Liver (tissue), 8 donors: ENCODE measurements at regions not wholly inside any gene's neighbourhood (a gene's known extent, or its start where the extent isn't known, plus 50 kb on each side); places are given as distances from the start of the nearest gene placed in this dataset.

Experiments
- DNase-seq: peaks from one replicate; pipeline ENCODE4 v3.0.0-alpha.2; 2017; ENCODE audit warnings: low spot score
- H3K27ac ChIP-seq, 2 donors: one replicate each; pipeline ENCODE4 v1.7.0; 2013; ENCODE audit warnings: inconsistent platforms in 2 of 2, low read length in 2 of 2, control low read depth in 1 of 2, low read depth in 1 of 2, mild to moderate bottlenecking in 1 of 2
- H3K27me3 ChIP-seq, 4 donors: one replicate each; pipeline versions ENCODE4 v1.6.1 to v1.7.0; 2013; ENCODE audit warnings: low read length in 3 of 4, inconsistent platforms in 1 of 4, mild to moderate bottlenecking in 1 of 4, moderate library complexity in 1 of 4; ENCODE audit not compliant: control insufficient read depth in 4 of 4, insufficient read depth in 4 of 4
- H3K36me3 ChIP-seq, 4 donors: one replicate each; pipeline versions ENCODE4 v1.6.1 to v1.7.0; 2013; ENCODE audit warnings: low read length in 3 of 4, mild to moderate bottlenecking in 3 of 4, low read depth in 1 of 4, moderate library complexity in 1 of 4; ENCODE audit not compliant: control insufficient read depth in 4 of 4, insufficient read depth in 3 of 4
- H3K4me1 ChIP-seq, 4 donors: one replicate each; pipeline versions ENCODE4 v1.6.1 to v1.7.0; 2013; ENCODE audit warnings: low read length in 3 of 4, mild to moderate bottlenecking in 3 of 4, moderate library complexity in 1 of 4; ENCODE audit not compliant: control insufficient read depth in 4 of 4, insufficient read depth in 4 of 4
- H3K4me3 ChIP-seq, 3 donors: one replicate each; pipeline versions ENCODE4 v1.6.1 to v1.7.0; 2013; ENCODE audit warnings: low read length in 3 of 3, control low read depth in 1 of 3, low read depth in 1 of 3, mild to moderate bottlenecking in 1 of 3
- H3K9ac ChIP-seq, 2 donors: one replicate each; pipeline ENCODE4 v1.7.0; 2013; ENCODE audit warnings: low read length in 2 of 2, mild to moderate bottlenecking in 2 of 2, moderate library complexity in 2 of 2, control low read depth in 1 of 2, low read depth in 1 of 2
- H3K9me3 ChIP-seq, 4 donors: one replicate each; pipeline versions ENCODE4 v1.6.1 to v1.7.0; 2013; ENCODE audit warnings: low read length in 3 of 4; ENCODE audit not compliant: control insufficient read depth in 4 of 4
- CTCF ChIP-seq: fragments of 150-350 bp; IDR thresholded peaks from 2 replicates; pipeline ENCODE4 v1.5.1; 2017; ENCODE audit warnings: improper control_type of control experiment, low read depth, low read length; ENCODE audit not compliant: missing input control
- EGR1 ChIP-seq, 2 donors: IDR thresholded peaks; 2 replicates each; pipeline ENCODE4 v1.6.1; 2016 to 2018; ENCODE audit warnings: antibody characterized with exemption in 2 of 2, low read depth in 2 of 2
- FOXA1 ChIP-seq: IDR thresholded peaks from 2 replicates; pipeline ENCODE4 v1.6.1; 2016; ENCODE audit warnings: antibody characterized with exemption
- FOXA2 ChIP-seq: IDR thresholded peaks from 2 replicates; pipeline ENCODE4 v1.6.1; 2016; ENCODE audit warnings: antibody characterized with exemption
- GABPA ChIP-seq, 2 donors: IDR thresholded peaks in 1 of 2; conservative IDR thresholded peaks in 1 of 2; 2 replicates each; pipeline ENCODE4 v1.6.1; 2016; ENCODE audit warnings: antibody characterized with exemption in 2 of 2, mild to moderate bottlenecking in 1 of 2, moderate library complexity in 1 of 2
- HNF4A ChIP-seq, 2 donors: conservative IDR thresholded peaks; 2 replicates each; pipeline ENCODE4 v1.6.1; 2016; ENCODE audit warnings: antibody characterized with exemption in 2 of 2, mild to moderate bottlenecking in 2 of 2
- HNF4G ChIP-seq: IDR thresholded peaks from 2 replicates; pipeline ENCODE4 v1.6.1; 2016; ENCODE audit warnings: antibody characterized with exemption
- JUND ChIP-seq, 2 donors: IDR thresholded peaks; 2 replicates each; pipeline ENCODE4 v1.6.1; 2016; ENCODE audit warnings: antibody characterized with exemption in 2 of 2
- NR2F2 ChIP-seq: IDR thresholded peaks from 2 replicates; pipeline ENCODE4 v1.6.1; 2016; ENCODE audit warnings: antibody characterized with exemption
- RAD21 ChIP-seq, 2 donors: IDR thresholded peaks; 2 replicates each; pipeline ENCODE4 v1.6.1; 2016; ENCODE audit warnings: antibody characterized with exemption in 2 of 2, mild to moderate bottlenecking in 2 of 2
- RXRA ChIP-seq, 2 donors: IDR thresholded peaks; 2 replicates each; pipeline ENCODE4 v1.6.1; 2017 to 2018; ENCODE audit warnings: antibody characterized with exemption in 2 of 2, mild to moderate bottlenecking in 1 of 2
- SP1 ChIP-seq: IDR thresholded peaks from 2 replicates; pipeline ENCODE4 v1.6.1; 2018; ENCODE audit warnings: antibody characterized with exemption, mild to moderate bottlenecking
- TAF1 ChIP-seq: conservative IDR thresholded peaks from 2 replicates; pipeline ENCODE4 v1.6.1; 2016; ENCODE audit warnings: antibody characterized with exemption, mild to moderate bottlenecking
- YY1 ChIP-seq: IDR thresholded peaks from 2 replicates; pipeline ENCODE4 v1.6.1; 2016; ENCODE audit warnings: antibody characterized with exemption, mild to moderate bottlenecking
- WGBS: extraction: QIAGEN DNeasy Blood & Tissue Kit; methylation state at CpG from one replicate; pipeline ENCODE4 v1.1.7; 2013; 5-methylcytosine and 5-hydroxymethylcytosine counted together
- TF ChIP-seq, protein P1 (sequence below): IDR thresholded peaks from 2 replicates; pipeline ENCODE4 v1.6.1; 2016; ENCODE audit warnings: antibody characterized with exemption
- TF ChIP-seq, protein P2 (sequence below): IDR thresholded peaks from 2 replicates; pipeline ENCODE4 v1.6.1; 2016; ENCODE audit warnings: antibody characterized with exemption
- TF ChIP-seq, protein P3 (sequence below): IDR thresholded peaks from 2 replicates; pipeline ENCODE4 v1.6.1; 2016; ENCODE audit warnings: antibody characterized with exemption
- TF ChIP-seq, protein P4 (sequence below): IDR thresholded peaks from 2 replicates; pipeline ENCODE4 v1.6.1; 2016; ENCODE audit warnings: antibody characterized with exemption, mild to moderate bottlenecking
- donor health status: healthy.
- donor health status: healthy.
- donor health status: healthy.
- donor health status: healthy.
- donor health status: healthy.

- H3K27me3 ChIP-seq: no peaks in the 10 kb centered on the region
- no peak for TF ChIP-seq JUND (IDR thresholded peaks at IDR 0.05)
- TF ChIP-seq, protein P1, sequence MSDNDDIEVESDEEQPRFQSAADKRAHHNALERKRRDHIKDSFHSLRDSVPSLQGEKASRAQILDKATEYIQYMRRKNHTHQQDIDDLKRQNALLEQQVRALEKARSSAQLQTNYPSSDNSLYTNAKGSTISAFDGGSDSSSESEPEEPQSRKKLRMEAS: no peak
- no peak overlapping the region for H3K27ac ChIP-seq
- no peaks in the 10 kb centered on the region for H3K9me3 ChIP-seq
- WGBS: 95% methylated on average over 1 of the region's 1 CpG
- no peak overlapping the region for H3K4me3 ChIP-seq
- H3K4me1 ChIP-seq: no peaks in the 10 kb centered on the region
- H3K9ac ChIP-seq: no peak overlapping the region
- no peaks in the 10 kb centered on the region for H3K36me3 ChIP-seq
- DNase-seq: no peak
These were observed 235.4 kb upstream of the SLC14A2 start for GRCh38 chr18:45379903-45380302.

- Histone ChIP-seq H3K9me3 (no peaks in the 10 kb centered on the region), H3K27me3 (no peaks in the 10 kb centered on the region), H3K27ac (no peak overlapping the region), H3K4me1 (no peaks in the 10 kb centered on the region), H3K4me3 (no peak overlapping the region), H3K9ac (no peak overlapping the region), H3K36me3 (no peaks in the 10 kb centered on the region)
- TF ChIP-seq RXRA (IDR thresholded peaks at IDR 0.05) (no peak), CTCF (no peak), JUND (IDR thresholded peaks at IDR 0.05) (no peak), NR2F2 (no peak), RAD21 (IDR thresholded peaks at IDR 0.05) (no peak), SP1 (no peak), HNF4G (no peak), EGR1 (IDR thresholded peaks at IDR 0.05; ENCODE audit: low read depth in 2 of 2) (no peak), GABPA (IDR thresholded peaks at IDR 0.05 in 1 of 2, conservative IDR thresholded peaks at IDR 0.05 in 1 of 2) (no peak), FOXA2 (no peak), YY1 (no peak), HNF4A (conservative IDR thresholded peaks at IDR 0.05) (no peak), FOXA1 (no peak), TAF1 (no peak)
- TF ChIP-seq, protein P2, sequence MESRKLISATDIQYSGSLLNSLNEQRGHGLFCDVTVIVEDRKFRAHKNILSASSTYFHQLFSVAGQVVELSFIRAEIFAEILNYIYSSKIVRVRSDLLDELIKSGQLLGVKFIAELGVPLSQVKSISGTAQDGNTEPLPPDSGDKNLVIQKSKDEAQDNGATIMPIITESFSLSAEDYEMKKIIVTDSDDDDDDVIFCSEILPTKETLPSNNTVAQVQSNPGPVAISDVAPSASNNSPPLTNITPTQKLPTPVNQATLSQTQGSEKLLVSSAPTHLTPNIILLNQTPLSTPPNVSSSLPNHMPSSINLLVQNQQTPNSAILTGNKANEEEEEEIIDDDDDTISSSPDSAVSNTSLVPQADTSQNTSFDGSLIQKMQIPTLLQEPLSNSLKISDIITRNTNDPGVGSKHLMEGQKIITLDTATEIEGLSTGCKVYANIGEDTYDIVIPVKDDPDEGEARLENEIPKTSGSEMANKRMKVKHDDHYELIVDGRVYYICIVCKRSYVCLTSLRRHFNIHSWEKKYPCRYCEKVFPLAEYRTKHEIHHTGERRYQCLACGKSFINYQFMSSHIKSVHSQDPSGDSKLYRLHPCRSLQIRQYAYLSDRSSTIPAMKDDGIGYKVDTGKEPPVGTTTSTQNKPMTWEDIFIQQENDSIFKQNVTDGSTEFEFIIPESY: no peak
- TF ChIP-seq, protein P1: no peak
- TF ChIP-seq, protein P3, sequence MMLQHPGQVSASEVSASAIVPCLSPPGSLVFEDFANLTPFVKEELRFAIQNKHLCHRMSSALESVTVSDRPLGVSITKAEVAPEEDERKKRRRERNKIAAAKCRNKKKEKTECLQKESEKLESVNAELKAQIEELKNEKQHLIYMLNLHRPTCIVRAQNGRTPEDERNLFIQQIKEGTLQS: no peak
- TF ChIP-seq, protein P4, sequence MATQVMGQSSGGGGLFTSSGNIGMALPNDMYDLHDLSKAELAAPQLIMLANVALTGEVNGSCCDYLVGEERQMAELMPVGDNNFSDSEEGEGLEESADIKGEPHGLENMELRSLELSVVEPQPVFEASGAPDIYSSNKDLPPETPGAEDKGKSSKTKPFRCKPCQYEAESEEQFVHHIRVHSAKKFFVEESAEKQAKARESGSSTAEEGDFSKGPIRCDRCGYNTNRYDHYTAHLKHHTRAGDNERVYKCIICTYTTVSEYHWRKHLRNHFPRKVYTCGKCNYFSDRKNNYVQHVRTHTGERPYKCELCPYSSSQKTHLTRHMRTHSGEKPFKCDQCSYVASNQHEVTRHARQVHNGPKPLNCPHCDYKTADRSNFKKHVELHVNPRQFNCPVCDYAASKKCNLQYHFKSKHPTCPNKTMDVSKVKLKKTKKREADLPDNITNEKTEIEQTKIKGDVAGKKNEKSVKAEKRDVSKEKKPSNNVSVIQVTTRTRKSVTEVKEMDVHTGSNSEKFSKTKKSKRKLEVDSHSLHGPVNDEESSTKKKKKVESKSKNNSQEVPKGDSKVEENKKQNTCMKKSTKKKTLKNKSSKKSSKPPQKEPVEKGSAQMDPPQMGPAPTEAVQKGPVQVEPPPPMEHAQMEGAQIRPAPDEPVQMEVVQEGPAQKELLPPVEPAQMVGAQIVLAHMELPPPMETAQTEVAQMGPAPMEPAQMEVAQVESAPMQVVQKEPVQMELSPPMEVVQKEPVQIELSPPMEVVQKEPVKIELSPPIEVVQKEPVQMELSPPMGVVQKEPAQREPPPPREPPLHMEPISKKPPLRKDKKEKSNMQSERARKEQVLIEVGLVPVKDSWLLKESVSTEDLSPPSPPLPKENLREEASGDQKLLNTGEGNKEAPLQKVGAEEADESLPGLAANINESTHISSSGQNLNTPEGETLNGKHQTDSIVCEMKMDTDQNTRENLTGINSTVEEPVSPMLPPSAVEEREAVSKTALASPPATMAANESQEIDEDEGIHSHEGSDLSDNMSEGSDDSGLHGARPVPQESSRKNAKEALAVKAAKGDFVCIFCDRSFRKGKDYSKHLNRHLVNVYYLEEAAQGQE: no peak
- 82% methylated on average over 1 of the region's 1 CpG for WGBS
- no peak for DNase-seq
These were observed 234.0 kb upstream of the SLC14A2 start for GRCh38 chr18:45381282-45381681.
